HAP-1 (cell line): ENCODE measurements at regions not wholly inside any gene's neighbourhood (a gene's known extent, or its start where the extent isn't known, plus 50 kb on each side); places are given as distances from the start of the nearest gene placed in this dataset.
"Not testable (repeated sequence)": the region's sequence is repeated elsewhere in the genome, so short reads cannot be mapped to it uniquely, and the experiment has no call there.

Source experiments
- DNase-seq, 2 experiments: peaks; one replicate each; pipeline ENCODE4 v3.0.0-alpha.2; 2016 to 2020; ENCODE audit warnings: low spot score in 2 of 2
- H3K27me3 ChIP-seq: fragments of 250-450 bp; sonication (Bioruptor Pico); 2 replicates; pipeline ENCODE4 v1.5.1; 2020; ENCODE audit warnings: low read depth, mild to moderate bottlenecking, moderate library complexity
- H3K36me3 ChIP-seq: fragments of 250-450 bp; sonication (Bioruptor Pico); replicated peaks from 2 replicates; pipeline ENCODE4 v1.5.1; 2020; ENCODE audit warnings: mild to moderate bottlenecking
- H3K4me1 ChIP-seq: fragments of 250-450 bp; sonication (Bioruptor Pico); 2 replicates; pipeline ENCODE4 v1.5.1; 2020; ENCODE audit warnings: mild to moderate bottlenecking
- H3K4me3 ChIP-seq: fragments of 250-450 bp; sonication (Bioruptor Pico); 2 replicates; pipeline ENCODE4 v1.5.1; 2020; ENCODE audit warnings: mild to moderate bottlenecking, moderate library complexity
- H3K9me3 ChIP-seq: fragments of 250-450 bp; sonication (Bioruptor Pico); 2 replicates; pipeline ENCODE4 v1.5.1; 2020; ENCODE audit warnings: mild to moderate bottlenecking, moderate library complexity
- in situ Hi-C: fragments of 300-500 bp; cut with MboI; formaldehyde crosslinking; loops from 3 replicates; pipeline ENCODE4 v1.14.3; 2020; ENCODE audit warnings: low sequenced_read_pairs, inconsistent platforms, mixed read lengths

DNA sequence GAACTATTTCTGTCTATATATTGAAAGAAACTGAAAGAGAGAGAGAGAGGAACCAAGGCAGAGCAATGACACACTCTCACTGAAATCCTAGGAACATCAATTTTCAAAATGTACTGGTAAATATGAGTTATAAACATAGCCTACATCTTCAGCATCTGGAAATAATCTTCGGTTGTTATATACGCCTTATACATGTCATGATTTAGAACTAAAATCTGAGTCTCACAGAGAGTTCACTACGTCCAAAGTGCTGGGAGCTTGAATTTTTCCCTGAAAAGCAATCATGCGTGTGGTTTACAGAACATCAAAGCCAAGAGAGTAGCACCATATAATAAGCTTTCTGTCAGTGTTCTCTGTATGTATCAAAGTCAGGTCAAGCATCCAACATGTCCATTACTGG lies 420.0 kb upstream of the CBLB start:
- Histone ChIP-seq H3K4me1 (no peaks in the 10 kb centered on the region), H3K9me3 (no peaks in the 10 kb centered on the region), H3K36me3 (no peaks in the 10 kb centered on the region), H3K4me3 (no peak overlapping the region), H3K27me3 (no peaks in the 10 kb centered on the region)
- DNase-seq: no peak
- in situ Hi-C loops: no loop called here

DNA sequence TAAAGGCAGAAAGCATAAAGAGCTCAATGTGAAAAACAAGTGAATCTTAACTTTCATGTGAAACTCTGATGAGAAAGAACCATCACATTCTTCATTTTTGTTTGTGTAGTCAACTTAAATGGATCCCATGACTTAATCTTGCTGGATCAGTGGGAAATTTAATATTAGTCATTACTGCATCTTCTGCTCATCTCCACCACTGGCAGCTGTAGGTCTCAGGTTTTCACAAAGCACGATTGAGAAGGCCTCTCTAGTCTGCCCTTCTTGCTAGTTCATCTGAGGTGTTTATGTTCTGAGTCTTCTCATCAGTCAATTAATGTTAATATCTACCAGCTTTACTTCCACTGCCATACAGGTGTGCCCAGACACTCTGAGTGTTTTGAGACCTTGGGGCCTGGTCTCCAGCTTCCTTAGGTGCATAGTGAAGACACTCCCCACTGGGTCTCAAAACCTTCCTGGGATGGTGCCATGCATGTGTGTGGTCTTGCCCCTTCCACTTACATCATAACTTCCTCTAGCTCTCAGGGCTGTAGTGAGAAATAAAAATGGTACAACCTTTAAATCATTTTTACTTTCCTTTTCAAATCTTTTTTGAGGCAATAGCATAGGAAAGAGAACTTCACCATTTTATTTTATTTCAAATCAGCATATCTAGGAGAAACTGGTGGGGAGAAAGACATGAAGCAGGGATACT lies 421.6 kb upstream of the CBLB start:
- Histone ChIP-seq H3K36me3 (no peaks in the 10 kb centered on the region), H3K27me3 (no peaks in the 10 kb centered on the region), H3K4me1 (no peaks in the 10 kb centered on the region), H3K4me3 (no peak overlapping the region), H3K9me3 (no peaks in the 10 kb centered on the region)
- in situ Hi-C loops: no loop called here
- no peak for DNase-seq

DNA sequence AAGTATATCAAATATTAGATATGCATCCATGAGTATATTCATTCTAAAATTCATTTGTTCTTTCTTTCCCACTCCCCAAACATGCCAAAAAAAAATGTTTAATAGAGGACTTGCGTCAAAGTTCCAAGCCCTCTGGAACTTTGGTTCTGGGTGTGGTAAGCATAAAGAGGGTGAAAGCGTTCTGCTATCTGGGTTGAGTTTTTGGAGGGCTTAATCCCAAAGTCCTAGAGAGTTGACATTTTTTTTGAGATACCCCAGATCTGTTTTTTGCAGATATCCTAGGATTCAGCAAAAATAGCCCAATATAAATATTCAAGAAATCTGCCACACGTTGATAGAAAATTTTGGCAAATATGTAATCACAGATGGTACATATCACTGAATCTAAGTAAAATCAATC lies 424.3 kb upstream of the CBLB start:
- H3K9me3 ChIP-seq: no peaks in the 10 kb centered on the region
- H3K4me3 ChIP-seq: no peak overlapping the region
- no peak for DNase-seq
- H3K36me3 ChIP-seq: no peaks in the 10 kb centered on the region
- H3K4me1 ChIP-seq: no peaks in the 10 kb centered on the region
- no peaks in the 10 kb centered on the region for H3K27me3 ChIP-seq
- in situ Hi-C loops: no loop called here

DNA sequence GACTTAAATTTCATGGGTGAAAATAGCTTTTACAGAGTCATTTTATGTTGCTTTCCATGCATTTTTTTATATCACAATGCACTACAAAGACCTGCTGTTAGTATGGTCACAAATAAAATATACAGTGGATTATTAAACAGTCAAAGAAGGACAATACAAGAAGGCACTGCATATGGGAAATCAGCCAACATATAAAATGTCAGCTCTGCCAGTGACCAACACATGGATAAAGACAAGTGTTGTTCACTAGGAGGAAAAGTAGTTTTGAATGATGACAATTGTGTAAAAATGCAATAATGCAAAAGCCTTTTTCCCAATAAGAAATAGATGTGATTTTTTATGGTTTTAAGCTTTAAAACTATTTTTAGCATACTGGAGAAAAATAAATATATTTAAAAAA lies 425.3 kb upstream of the CBLB start:
- no peaks in the 10 kb centered on the region for H3K36me3 ChIP-seq
- no peaks in the 10 kb centered on the region for H3K9me3 ChIP-seq
- no peak for DNase-seq
- no peaks in the 10 kb centered on the region for H3K27me3 ChIP-seq
- in situ Hi-C loops: no loop called here
- H3K4me3 ChIP-seq: no peak overlapping the region
- no peaks in the 10 kb centered on the region for H3K4me1 ChIP-seq

DNA sequence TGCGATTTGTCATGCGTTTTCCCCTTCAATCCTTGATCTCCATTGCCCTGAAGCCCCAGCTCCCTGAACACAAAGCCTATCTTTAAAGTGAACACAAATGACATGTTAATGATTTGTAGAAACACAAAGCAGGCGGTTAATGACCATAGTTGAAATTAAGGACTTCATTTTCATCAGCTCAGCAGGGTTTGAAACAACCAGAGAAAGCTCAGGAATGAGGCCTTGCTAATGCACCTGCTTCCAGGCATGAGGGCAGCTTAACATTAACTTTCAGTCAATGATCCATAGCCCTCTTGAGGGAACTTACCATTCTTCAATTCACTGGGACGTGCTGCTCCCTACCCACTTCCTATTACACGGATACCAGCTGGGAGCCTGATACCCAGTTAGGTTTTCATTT lies 427.2 kb upstream of the CBLB start:
- DNase-seq: no peak
- Histone ChIP-seq H3K4me1 (no peaks in the 10 kb centered on the region), H3K36me3 (no peaks in the 10 kb centered on the region), H3K4me3 (no peak overlapping the region), H3K9me3 (no peaks in the 10 kb centered on the region), H3K27me3 (no peaks in the 10 kb centered on the region)
- in situ Hi-C loops: no loop called here

DNA sequence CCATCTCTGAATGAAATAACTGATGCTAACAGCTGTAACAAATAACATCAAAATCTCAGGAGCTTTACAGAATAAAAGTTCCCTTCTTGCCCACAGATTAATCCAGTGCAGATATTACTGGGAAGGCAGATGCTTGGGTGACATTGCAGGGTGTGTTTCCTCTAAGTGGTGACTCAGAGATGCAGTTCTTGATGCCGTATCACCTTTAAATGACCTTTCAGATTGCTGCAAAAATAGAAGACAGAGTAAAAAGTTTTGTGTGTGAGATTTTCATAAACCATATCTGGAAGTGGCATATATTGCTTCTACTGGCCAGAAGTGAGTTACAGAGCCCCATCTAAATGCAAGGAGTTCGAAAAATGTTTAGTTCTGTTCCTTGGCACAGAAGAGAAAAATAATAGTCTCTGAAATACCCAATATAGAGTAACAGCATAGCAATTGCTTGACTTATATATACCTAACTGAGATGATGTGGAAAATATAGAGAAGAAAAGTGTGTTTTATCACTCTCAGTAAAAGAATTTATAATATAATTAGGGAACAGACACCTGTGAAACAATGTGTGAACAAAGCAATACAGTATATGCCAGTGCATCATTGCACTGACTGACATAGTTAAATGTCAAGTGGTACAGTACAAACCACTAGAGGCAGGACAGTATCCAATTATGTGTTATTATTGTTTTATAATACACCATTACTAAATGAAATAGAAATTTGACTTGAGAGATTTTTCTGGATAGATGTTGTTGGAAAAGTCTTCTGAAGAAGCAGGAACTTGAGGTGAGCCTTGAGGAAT lies 430.7 kb upstream of the CBLB start:
- in situ Hi-C loops: no loop called here
- no peaks in the 10 kb centered on the region for H3K4me1 ChIP-seq
- no peak for DNase-seq
- no peaks in the 10 kb centered on the region for H3K9me3 ChIP-seq
- H3K27me3 ChIP-seq: no peaks in the 10 kb centered on the region
- H3K36me3 ChIP-seq: no peaks in the 10 kb centered on the region
- no peak overlapping the region for H3K4me3 ChIP-seq

DNA sequence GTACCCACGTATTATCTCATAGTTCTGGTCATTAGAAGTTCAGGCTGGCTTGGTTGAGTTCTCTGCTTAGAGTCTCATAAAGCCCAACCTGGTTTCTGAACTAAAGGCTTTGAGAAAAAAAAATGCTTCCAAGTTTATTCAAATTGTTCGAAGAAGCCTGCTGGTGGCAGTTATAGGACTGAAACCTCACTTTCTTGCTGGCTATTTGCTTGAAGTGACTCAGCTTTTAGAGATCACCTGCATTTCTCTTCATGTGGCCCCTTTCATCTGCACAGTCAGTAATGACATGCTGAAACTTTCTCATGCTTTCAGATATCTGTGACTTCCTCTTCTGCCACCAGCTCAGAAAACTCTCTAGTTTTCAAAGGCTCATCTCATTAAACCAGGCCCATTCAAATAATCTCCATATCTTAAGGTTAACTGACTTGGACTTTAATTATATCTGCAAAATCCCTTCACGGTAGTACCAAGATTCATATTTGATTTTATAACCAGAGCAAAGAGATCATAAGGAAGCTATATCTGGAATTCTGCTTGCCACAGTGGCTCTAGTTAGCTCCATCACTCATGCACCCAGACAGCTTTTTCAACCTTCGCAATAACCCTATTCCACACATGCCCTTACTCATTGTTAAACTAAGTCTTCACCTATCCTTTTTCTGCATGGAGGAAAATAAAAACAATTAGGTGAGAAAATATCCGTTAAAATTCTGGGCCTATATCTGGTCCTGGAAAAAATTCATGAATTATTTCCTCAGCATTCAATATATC lies 433.8 kb upstream of the CBLB start:
- in situ Hi-C loops: no loop called here
- H3K27me3 ChIP-seq: no peaks in the 10 kb centered on the region
- no peaks in the 10 kb centered on the region for H3K9me3 ChIP-seq
- H3K36me3 ChIP-seq: no peaks in the 10 kb centered on the region
- no peak overlapping the region for H3K4me3 ChIP-seq
- DNase-seq: no peak
- no peaks in the 10 kb centered on the region for H3K4me1 ChIP-seq

DNA sequence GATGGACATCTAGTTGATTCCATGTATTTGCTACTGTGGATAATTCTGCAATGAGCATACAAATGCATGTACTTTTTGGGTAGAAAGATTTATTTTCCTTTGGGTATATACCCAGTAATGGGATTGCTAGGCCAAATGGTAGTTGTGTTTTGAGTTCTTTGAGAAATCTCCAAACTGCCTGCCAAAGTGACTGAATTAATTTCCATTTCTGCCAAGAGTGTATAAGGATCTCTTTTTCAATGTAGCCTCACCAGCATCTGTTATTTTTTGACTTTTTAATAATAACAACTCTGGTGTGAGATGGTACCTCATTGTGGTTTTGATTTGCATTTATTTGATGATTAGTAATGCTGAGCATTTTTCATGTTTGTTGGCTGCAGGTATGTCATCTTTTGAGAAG lies 435.0 kb upstream of the CBLB start:
- H3K4me1 ChIP-seq: no peaks in the 10 kb centered on the region
- in situ Hi-C loops: no loop called here
- H3K36me3 ChIP-seq: no peaks in the 10 kb centered on the region

DNA sequence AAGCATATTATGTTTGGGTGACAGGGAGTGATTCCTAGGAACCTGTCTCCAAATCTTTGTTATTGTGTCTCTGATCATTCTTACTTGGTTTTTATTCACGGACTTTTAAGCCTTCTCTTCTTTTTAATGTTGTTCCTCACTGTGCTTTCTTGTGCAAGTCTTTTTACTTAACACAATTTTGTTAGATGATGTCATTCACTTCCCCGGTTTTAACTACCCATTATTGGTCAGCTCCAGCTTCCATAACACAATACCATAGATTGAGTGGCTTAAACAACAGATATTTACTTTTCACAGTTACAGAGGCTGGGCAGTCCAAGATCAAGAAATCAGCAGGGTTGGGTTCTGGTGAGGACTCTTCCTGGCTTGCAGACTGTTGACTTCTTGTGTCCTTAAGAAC lies 436.3 kb upstream of the CBLB start:
- Histone ChIP-seq H3K27me3 (no peaks in the 10 kb centered on the region), H3K9me3 (no peaks in the 10 kb centered on the region), H3K36me3 (no peaks in the 10 kb centered on the region), H3K4me3 (no peak overlapping the region), H3K4me1 (no peaks in the 10 kb centered on the region)
- in situ Hi-C loops: no loop called here
- DNase-seq: no peak

More for the DNA sequence above, 435.0 kb upstream of the CBLB start:
- Histone ChIP-seq H3K27me3 (no peaks in the 10 kb centered on the region), H3K9me3 (no peaks in the 10 kb centered on the region), H3K4me3 (no peak overlapping the region)
- no peak for DNase-seq

DNA sequence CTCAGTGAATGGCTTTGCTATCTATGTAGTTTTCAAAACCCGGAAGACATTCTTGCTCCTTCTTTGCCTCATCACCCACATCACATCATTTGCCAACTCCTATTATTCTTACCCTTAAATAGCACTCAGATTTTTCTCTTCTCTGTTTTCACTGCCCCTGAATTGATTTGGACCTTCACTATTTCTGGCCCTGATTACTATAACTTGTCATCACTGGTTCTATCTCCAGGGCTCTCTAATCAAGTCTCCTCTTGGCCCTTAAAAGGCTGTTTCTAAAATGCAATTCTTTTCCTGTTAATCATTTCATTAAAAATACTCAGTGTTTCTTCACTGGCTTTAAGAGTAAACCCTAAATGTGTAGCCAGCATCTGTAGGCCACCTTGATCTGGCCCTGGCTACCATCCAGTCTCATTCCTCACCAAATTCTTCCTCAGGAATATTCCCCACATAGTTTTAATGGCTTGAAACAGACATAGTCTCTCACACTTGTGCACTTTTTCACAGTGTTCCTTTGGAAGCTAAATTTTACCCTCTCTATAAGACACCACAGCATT lies 437.1 kb upstream of the CBLB start:
- Histone ChIP-seq H3K36me3 (no peaks in the 10 kb centered on the region), H3K9me3 (no peaks in the 10 kb centered on the region), H3K4me1 (no peaks in the 10 kb centered on the region), H3K4me3 (no peak overlapping the region), H3K27me3 (no peaks in the 10 kb centered on the region)
- in situ Hi-C loops: no loop called here
- DNase-seq: no peak

DNA sequence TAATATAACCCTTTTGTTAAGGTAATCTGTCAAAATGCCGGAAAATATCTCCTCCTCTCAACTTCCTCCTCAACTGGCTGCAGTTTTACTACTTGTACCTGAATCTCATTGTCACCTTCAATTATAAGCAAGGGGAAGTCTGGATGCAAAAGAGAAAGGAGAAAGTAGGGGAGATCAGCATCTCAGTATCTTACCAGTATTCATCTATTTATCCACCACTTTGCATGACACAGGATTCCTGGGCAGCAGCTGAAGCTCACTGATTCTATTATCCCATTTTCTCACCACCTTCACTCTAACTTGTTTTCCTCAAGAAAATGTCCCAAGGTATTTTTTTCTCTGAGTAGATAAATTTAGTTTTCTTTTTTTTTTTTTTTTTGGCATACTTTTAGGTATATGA lies 440.5 kb upstream of the CBLB start:
- Histone ChIP-seq H3K4me3 (no peak overlapping the region), H3K9me3 (no peaks in the 10 kb centered on the region), H3K27me3 (no peaks in the 10 kb centered on the region), H3K4me1 (no peaks in the 10 kb centered on the region), H3K36me3 (no peaks in the 10 kb centered on the region)
- in situ Hi-C loops: no loop called here
- no peak for DNase-seq

DNA sequence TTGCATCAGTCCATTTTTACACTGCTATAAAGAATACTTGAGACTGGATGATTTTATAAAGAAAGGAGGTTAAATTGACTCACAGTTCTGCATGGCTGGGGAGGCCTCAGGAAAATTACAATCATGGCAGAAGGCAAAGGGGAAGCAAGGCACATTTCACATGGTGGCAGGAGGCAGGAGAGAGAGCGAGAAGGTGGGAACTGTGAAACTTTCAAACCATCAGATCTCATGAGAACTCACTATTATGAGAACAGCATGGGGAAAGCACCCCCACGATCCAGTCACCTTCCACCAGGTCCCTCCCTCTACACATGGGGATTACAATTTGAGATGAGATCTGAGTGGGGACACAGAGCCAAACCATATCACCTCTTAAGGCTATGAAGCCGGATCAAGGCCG lies 441.0 kb upstream of the CBLB start:
- H3K9me3 ChIP-seq, H3K4me3 ChIP-seq, H3K27me3 ChIP-seq, in situ Hi-C loops, DNase-seq, H3K4me1 ChIP-seq, H3K36me3 ChIP-seq: not testable (repeated sequence)

DNA sequence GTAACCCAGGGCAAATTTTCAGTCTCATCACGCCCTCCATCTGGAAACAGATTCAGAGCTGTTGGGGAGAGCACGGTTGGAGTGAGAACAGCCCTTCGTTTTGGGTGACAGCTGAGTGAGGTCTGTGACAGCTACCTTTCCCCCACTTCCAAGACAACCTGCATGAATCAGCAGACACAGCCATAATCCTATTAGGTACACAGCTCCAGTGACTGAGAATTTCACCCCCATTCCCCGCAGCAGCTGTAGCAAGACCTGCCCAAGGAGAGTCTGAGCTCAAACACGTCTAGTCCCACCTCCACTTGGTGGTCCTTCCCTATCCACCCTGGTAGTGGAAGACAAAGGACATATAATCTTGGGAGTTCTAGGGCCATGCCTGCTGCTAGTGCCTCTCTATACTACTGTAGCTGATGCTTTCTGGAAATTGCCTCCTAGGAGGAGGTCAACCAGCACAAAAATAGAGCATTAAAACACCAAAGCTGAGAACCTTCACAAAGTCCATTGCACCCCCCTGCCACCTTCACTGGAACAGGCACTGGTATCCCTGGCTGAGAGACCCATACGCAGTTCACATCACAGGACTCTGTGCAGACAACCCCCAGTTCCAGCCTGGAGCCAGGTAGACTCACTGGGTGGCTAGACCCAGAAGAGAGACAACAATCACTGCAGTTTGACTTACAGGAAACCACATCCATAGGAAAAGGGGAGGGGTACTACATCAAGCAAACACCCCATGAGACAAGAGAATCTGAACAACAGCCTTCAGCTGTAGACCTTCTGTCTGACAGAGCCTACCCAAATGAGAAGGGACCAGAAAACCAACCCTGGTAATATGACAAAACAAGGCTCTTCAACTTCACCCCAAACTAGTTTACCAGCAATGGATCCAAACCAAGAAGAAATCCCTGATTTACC lies 448.6 kb upstream of the CBLB start:
- Histone ChIP-seq H3K36me3 (no peaks in the 10 kb centered on the region), H3K9me3 (no peaks in the 10 kb centered on the region), H3K4me1 (no peaks in the 10 kb centered on the region), H3K27me3 (no peaks in the 10 kb centered on the region), H3K4me3 (no peak overlapping the region)
- in situ Hi-C loops: no loop called here
- no peak for DNase-seq
